HEK293 (cell line): ENCODE measurements at regions not wholly inside any gene's neighbourhood (a gene's known extent, or its start where the extent isn't known, plus 50 kb on each side); places are given as distances from the start of the nearest gene placed in this dataset.

ENCODE experiments used
- CTCF ChIA-PET: fragments of 350-600 bp; formaldehyde crosslinking; extraction: SDS; loops from one replicate; lab custom pipeline; 2021; ENCODE audit warnings: antibody characterized with exemption; lab: Yijun Ruan, JAX
- POLR2A ChIA-PET: fragments of 300-600 bp; formaldehyde crosslinking; extraction: SDS; loops from one replicate; lab custom pipeline; 2020; ENCODE audit warnings: antibody characterized with exemption, inconsistent platforms; lab: Yijun Ruan, JAX
- H3K27ac ChIP-seq: fragments of 200-500 bp; sonication (Bioruptor generic); 2 replicates; pipeline ENCODE4 v1.5.1; 2014; ENCODE audit warnings: low read depth, low read length, control low read depth, inconsistent platforms; ENCODE audit errors: extremely low read depth
- H3K36me3 ChIP-seq, 2 experiments: fragments of 200-500 bp in 1 of 2; sonication (Bioruptor generic) in 1 of 2; 1 replicate in 1 of 2; 2 replicates in 1 of 2; pipeline ENCODE4 v1.5.1; 2014 to 2017; ENCODE audit warnings: inconsistent platforms in 2 of 2, low read length in 2 of 2; ENCODE audit not compliant: control insufficient read depth in 2 of 2, insufficient read depth in 1 of 2
- H3K4me1 ChIP-seq: fragments of 200-500 bp; sonication (Bioruptor generic); 2 replicates; pipeline ENCODE4 v1.5.1; 2014; ENCODE audit warnings: mild to moderate bottlenecking, low read length, inconsistent platforms; ENCODE audit not compliant: control insufficient read depth, insufficient read depth
- H3K4me3 ChIP-seq: 2 replicates; pipeline ENCODE4 v1.5.1; 2011; ENCODE audit warnings: low read depth, mild to moderate bottlenecking, control low read depth, low read length, moderate library complexity
- H3K9me3 ChIP-seq: fragments of 200-500 bp; sonication (Bioruptor generic); 2 replicates; pipeline ENCODE4 v1.5.1; 2014; ENCODE audit warnings: low read depth, low read length, inconsistent platforms; ENCODE audit not compliant: control insufficient read depth, insufficient read depth
- MZF1 ChIP-seq: fragments of 450-650 bp; formaldehyde crosslinking; IDR thresholded peaks from 2 replicates; pipeline ENCODE4 v1.5.1; 2017; ENCODE audit warnings: missing biosample characterization, missing genetic modification characterization, borderline replicate concordance
- SETDB1 ChIP-seq: IDR thresholded peaks from one replicate; pipeline ENCODE4 v1.6.1; 2017; ENCODE audit warnings: mild to moderate bottlenecking, low read length, moderate library complexity, mixed read lengths; ENCODE audit not compliant: insufficient read length
- SP3 ChIP-seq: fragments of 450-650 bp; formaldehyde crosslinking; IDR thresholded peaks from 2 replicates; pipeline ENCODE4 v1.5.1; 2016; ENCODE audit warnings: missing biosample characterization, missing genetic modification characterization
- YY2 ChIP-seq: fragments of 450-650 bp; formaldehyde crosslinking; IDR thresholded peaks from 2 replicates; pipeline ENCODE4 v1.5.1; 2016; ENCODE audit warnings: missing biosample characterization, missing genetic modification characterization
- ZBTB48 ChIP-seq: fragments of 450-650 bp; formaldehyde crosslinking; IDR thresholded peaks from 2 replicates; pipeline ENCODE4 v1.5.1; 2016; ENCODE audit warnings: missing biosample characterization, missing genetic modification characterization
- ZNF10 ChIP-seq: fragments of 450-650 bp; formaldehyde crosslinking; IDR thresholded peaks from 2 replicates; pipeline ENCODE4 v1.5.1; 2017; ENCODE audit warnings: missing biosample characterization, missing genetic modification characterization
- ZNF140 ChIP-seq: fragments of 450-650 bp; formaldehyde crosslinking; IDR thresholded peaks from 2 replicates; pipeline ENCODE4 v1.5.1; 2016; ENCODE audit warnings: missing biosample characterization, missing genetic modification characterization
- ZNF239 ChIP-seq: fragments of 450-650 bp; formaldehyde crosslinking; IDR thresholded peaks from 2 replicates; pipeline ENCODE4 v1.5.1; 2016; ENCODE audit warnings: missing biosample characterization, missing genetic modification characterization
- ZNF248 ChIP-seq: fragments of 450-650 bp; formaldehyde crosslinking; IDR thresholded peaks from 2 replicates; pipeline ENCODE4 v1.5.1; 2017; ENCODE audit warnings: missing biosample characterization, missing genetic modification characterization
- ZNF274 ChIP-seq, 2 experiments: fragments of 200-500 bp in 1 of 2; fragments of 450-650 bp in 1 of 2; sonication (Bioruptor generic) in 1 of 2; formaldehyde crosslinking in 1 of 2; IDR thresholded peaks; 2 replicates each; pipeline versions ENCODE4 v1.5.1 to v1.6.1; 2014 to 2016; ENCODE audit warnings: borderline replicate concordance in 1 of 2, inconsistent platforms in 1 of 2, low read length in 1 of 2, missing biosample characterization in 1 of 2, missing genetic modification characterization in 1 of 2
- ZNF292 ChIP-seq: fragments of 450-650 bp; formaldehyde crosslinking; IDR thresholded peaks from 2 replicates; pipeline ENCODE4 v1.5.1; 2016; ENCODE audit warnings: low read depth, missing biosample characterization, missing genetic modification characterization, borderline replicate concordance
- ZNF302 ChIP-seq: fragments of 450-650 bp; formaldehyde crosslinking; IDR thresholded peaks from 2 replicates; pipeline ENCODE4 v1.5.1; 2016; ENCODE audit warnings: missing biosample characterization, missing genetic modification characterization, low read depth
- ZNF335 ChIP-seq: fragments of 450-650 bp; formaldehyde crosslinking; conservative IDR thresholded peaks from 2 replicates; pipeline ENCODE4 v1.5.1; 2016; ENCODE audit warnings: missing biosample characterization, missing genetic modification characterization
- ZNF37A ChIP-seq: fragments of 450-650 bp; IDR thresholded peaks from 2 replicates; pipeline ENCODE4 v1.5.1; 2018; ENCODE audit warnings: missing biosample characterization, missing genetic modification characterization
- ZNF529 ChIP-seq: fragments of 450-650 bp; formaldehyde crosslinking; IDR thresholded peaks from 2 replicates; pipeline ENCODE4 v1.5.1; 2017; ENCODE audit warnings: missing genetic modification characterization, missing biosample characterization; ENCODE audit not compliant: insufficient replicate concordance
- ZNF596 ChIP-seq: fragments of 450-650 bp; IDR thresholded peaks from 2 replicates; pipeline ENCODE4 v1.5.0; 2018; ENCODE audit warnings: missing biosample characterization, mild to moderate bottlenecking, missing genetic modification characterization, moderate library complexity
- ZNF785 ChIP-seq: fragments of 450-650 bp; formaldehyde crosslinking; IDR thresholded peaks from 2 replicates; pipeline ENCODE4 v1.5.1; 2016; ENCODE audit warnings: missing biosample characterization, missing genetic modification characterization
- ZNF837 ChIP-seq: fragments of 450-650 bp; formaldehyde crosslinking; IDR thresholded peaks from 2 replicates; pipeline ENCODE4 v1.5.1; 2016; ENCODE audit warnings: missing biosample characterization, missing genetic modification characterization
- ZSCAN16 ChIP-seq: fragments of 450-650 bp; formaldehyde crosslinking; IDR thresholded peaks from 2 replicates; pipeline ENCODE4 v1.5.1; 2016; ENCODE audit warnings: missing biosample characterization, missing genetic modification characterization
- TF ChIP-seq, protein P1 (sequence below): fragments of 450-650 bp; formaldehyde crosslinking; IDR thresholded peaks from 2 replicates; pipeline ENCODE4 v1.5.0; 2017; ENCODE audit warnings: missing biosample characterization, missing genetic modification characterization, borderline replicate concordance
- TF ChIP-seq, protein P2 (sequence below): fragments of 450-650 bp; formaldehyde crosslinking; IDR thresholded peaks from 2 replicates; pipeline ENCODE4 v1.5.1; 2016; ENCODE audit warnings: missing biosample characterization, missing genetic modification characterization, low read depth
- TF ChIP-seq, protein P3 (sequence below): fragments of 450-650 bp; formaldehyde crosslinking; IDR thresholded peaks from 2 replicates; pipeline ENCODE4 v1.5.1; 2017; ENCODE audit warnings: missing biosample characterization, missing genetic modification characterization
- TF ChIP-seq, protein P4 (sequence below): fragments of 450-650 bp; formaldehyde crosslinking; IDR thresholded peaks from 2 replicates; pipeline ENCODE4 v1.5.1; 2017; ENCODE audit warnings: missing biosample characterization, missing genetic modification characterization
- TF ChIP-seq, protein P5 (sequence below): fragments of 450-650 bp; formaldehyde crosslinking; IDR thresholded peaks from 2 replicates; pipeline ENCODE4 v1.5.1; 2016; ENCODE audit warnings: missing biosample characterization, missing genetic modification characterization
- TF ChIP-seq, protein P6 (sequence below): fragments of 450-650 bp; formaldehyde crosslinking; IDR thresholded peaks from 2 replicates; pipeline ENCODE4 v1.5.1; 2016; ENCODE audit warnings: missing biosample characterization, missing genetic modification characterization

DNA sequence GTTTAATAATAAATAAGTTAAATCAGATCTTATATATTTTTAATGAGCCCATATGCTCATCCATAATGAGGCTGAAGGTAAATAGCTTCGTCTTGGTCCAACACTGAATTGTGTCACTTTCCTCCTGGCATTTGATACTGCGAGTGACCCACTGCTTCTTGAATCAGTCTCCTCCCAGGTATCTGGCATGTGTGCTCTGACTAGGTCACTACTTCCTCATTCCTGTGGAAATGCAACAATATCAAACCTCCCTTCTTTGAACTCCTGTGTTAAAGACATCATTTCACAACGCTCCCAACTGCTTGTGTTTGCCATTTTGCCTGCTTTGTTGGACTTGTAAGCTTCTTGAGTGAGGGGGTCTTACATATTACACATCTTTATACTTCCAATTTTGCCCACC, 157.7 kb downstream of the SLC24A2 start:
- H3K27ac ChIP-seq = no peak overlapping the region
- no peaks in the 10 kb centered on the region for H3K9me3 ChIP-seq
- no peaks in the 10 kb centered on the region for H3K36me3 ChIP-seq
- H3K4me3 ChIP-seq = no peak overlapping the region
- ChIA-PET CTCF (interaction anchor here (0.7 to 0.9 kb wide), 2 partner anchors 117 to 500 kb away, joined by 3 to 4 read pairs; no protein-coding TSS in a partner anchor), POLR2A (no interaction called here)
- TF ChIP-seq YY2 (tag by site-specific recombination) (no peak), SETDB1 (no peak), ZBTB48 (tag by site-specific recombination) (no peak), ZNF529 (tag by site-specific recombination) (no peak), ZNF596 (tag by site-specific recombination) (no peak), ZNF239 (tag by site-specific recombination) (no peak), ZNF37A (no peak), ZNF140 (tag by site-specific recombination) (no peak), MZF1 (no peak), ZNF785 (no peak), ZNF292 (tag by site-specific recombination) (no peak)
- TF ChIP-seq, protein P1, sequence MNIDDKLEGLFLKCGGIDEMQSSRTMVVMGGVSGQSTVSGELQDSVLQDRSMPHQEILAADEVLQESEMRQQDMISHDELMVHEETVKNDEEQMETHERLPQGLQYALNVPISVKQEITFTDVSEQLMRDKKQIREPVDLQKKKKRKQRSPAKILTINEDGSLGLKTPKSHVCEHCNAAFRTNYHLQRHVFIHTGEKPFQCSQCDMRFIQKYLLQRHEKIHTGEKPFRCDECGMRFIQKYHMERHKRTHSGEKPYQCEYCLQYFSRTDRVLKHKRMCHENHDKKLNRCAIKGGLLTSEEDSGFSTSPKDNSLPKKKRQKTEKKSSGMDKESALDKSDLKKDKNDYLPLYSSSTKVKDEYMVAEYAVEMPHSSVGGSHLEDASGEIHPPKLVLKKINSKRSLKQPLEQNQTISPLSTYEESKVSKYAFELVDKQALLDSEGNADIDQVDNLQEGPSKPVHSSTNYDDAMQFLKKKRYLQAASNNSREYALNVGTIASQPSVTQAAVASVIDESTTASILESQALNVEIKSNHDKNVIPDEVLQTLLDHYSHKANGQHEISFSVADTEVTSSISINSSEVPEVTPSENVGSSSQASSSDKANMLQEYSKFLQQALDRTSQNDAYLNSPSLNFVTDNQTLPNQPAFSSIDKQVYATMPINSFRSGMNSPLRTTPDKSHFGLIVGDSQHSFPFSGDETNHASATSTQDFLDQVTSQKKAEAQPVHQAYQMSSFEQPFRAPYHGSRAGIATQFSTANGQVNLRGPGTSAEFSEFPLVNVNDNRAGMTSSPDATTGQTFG = no peak
- H3K4me1 ChIP-seq = no peaks in the 10 kb centered on the region

DNA sequence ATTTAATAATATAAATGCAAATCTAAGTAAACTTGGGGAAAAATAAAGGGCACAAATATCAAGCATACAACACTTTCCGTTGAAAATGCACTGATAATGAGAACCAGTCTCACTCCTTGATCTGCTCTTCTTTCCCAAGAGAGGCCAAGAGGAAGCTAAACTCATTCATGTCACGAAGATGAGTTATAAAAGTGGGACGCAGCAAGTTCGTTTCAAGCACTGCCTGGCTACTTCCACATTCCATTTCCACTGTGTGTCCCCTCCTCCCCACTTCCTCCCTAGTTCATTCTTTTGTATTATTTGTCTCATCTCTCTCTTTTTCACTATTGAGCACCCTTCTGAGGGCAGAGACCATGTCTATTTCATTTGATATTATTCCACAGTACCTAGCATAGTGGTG, 158.1 kb downstream of the SLC24A2 start:
- H3K4me3 ChIP-seq = no peak overlapping the region
- no peaks in the 10 kb centered on the region for H3K4me1 ChIP-seq
- ChIA-PET CTCF (interaction anchor here (0.7 to 0.9 kb wide), 2 partner anchors 117 to 501 kb away, joined by 3 to 4 read pairs; no protein-coding TSS in a partner anchor), POLR2A (no interaction called here)
- no peaks in the 10 kb centered on the region for H3K9me3 ChIP-seq
- H3K27ac ChIP-seq = no peak overlapping the region
- no peaks in the 10 kb centered on the region for H3K36me3 ChIP-seq
- TF ChIP-seq ZNF837 (tag by site-specific recombination) (no peak), ZNF274 (IDR thresholded peaks at IDR 0.05; ENCODE audit: low read length) (no peak), ZNF274 (tag by site-specific recombination; IDR thresholded peaks at IDR 0.05; ENCODE audit: borderline replicate concordance) (no peak), ZNF10 (tag by site-specific recombination) (no peak), ZNF248 (tag by site-specific recombination) (no peak), ZNF302 (tag by site-specific recombination) (no peak), ZSCAN16 (tag by site-specific recombination) (no peak), ZNF335 (tag by site-specific recombination) (no peak), MZF1 (no peak), ZBTB48 (tag by site-specific recombination) (no peak), SP3 (no peak)
- TF ChIP-seq, protein P2, sequence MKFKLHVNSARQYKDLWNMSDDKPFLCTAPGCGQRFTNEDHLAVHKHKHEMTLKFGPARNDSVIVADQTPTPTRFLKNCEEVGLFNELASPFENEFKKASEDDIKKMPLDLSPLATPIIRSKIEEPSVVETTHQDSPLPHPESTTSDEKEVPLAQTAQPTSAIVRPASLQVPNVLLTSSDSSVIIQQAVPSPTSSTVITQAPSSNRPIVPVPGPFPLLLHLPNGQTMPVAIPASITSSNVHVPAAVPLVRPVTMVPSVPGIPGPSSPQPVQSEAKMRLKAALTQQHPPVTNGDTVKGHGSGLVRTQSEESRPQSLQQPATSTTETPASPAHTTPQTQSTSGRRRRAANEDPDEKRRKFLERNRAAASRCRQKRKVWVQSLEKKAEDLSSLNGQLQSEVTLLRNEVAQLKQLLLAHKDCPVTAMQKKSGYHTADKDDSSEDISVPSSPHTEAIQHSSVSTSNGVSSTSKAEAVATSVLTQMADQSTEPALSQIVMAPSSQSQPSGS (tag by site-specific recombination) = no peak
- TF ChIP-seq, protein P3, sequence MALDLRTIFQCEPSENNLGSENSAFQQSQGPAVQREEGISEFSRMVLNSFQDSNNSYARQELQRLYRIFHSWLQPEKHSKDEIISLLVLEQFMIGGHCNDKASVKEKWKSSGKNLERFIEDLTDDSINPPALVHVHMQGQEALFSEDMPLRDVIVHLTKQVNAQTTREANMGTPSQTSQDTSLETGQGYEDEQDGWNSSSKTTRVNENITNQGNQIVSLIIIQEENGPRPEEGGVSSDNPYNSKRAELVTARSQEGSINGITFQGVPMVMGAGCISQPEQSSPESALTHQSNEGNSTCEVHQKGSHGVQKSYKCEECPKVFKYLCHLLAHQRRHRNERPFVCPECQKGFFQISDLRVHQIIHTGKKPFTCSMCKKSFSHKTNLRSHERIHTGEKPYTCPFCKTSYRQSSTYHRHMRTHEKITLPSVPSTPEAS (tag by site-specific recombination) = no peak
- TF ChIP-seq, protein P4, sequence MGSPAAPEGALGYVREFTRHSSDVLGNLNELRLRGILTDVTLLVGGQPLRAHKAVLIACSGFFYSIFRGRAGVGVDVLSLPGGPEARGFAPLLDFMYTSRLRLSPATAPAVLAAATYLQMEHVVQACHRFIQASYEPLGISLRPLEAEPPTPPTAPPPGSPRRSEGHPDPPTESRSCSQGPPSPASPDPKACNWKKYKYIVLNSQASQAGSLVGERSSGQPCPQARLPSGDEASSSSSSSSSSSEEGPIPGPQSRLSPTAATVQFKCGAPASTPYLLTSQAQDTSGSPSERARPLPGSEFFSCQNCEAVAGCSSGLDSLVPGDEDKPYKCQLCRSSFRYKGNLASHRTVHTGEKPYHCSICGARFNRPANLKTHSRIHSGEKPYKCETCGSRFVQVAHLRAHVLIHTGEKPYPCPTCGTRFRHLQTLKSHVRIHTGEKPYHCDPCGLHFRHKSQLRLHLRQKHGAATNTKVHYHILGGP (tag by site-specific recombination) = no peak
- TF ChIP-seq, protein P5, sequence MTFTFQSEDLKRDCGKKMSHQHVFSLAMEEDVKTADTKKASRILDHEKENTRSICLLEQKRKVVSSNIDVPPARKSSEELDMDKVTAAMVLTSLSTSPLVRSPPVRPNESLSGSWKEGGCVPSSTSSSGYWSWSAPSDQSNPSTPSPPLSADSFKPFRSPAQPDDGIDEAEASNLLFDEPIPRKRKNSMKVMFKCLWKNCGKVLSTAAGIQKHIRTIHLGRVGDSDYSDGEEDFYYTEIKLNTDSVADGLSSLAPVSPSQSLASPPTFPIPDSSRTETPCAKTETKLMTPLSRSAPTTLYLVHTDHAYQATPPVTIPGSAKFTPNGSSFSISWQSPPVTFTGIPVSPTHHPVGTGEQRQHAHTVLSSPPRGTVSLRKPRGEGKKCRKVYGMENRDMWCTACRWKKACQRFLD (tag by site-specific recombination) = no peak
- TF ChIP-seq, protein P6, sequence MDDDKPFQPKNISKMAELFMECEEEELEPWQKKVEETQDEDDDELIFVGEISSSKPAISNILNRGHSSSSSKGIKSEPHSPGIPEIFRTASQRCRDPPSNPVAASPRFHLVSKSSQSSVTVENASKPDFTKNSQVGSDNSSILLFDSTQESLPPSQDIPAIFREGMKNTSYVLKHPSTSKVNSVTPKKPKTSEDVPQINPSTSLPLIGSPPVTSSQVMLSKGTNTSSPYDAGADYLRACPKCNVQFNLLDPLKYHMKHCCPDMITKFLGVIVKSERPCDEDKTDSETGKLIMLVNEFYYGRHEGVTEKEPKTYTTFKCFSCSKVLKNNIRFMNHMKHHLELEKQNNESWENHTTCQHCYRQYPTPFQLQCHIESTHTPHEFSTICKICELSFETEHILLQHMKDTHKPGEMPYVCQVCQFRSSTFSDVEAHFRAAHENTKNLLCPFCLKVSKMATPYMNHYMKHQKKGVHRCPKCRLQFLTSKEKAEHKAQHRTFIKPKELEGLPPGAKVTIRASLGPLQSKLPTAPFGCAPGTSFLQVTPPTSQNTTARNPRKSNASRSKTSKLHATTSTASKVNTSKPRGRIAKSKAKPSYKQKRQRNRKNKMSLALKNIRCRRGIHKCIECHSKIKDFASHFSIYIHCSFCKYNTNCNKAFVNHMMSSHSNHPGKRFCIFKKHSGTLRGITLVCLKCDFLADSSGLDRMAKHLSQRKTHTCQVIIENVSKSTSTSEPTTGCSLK (tag by site-specific recombination) = no peak
